Fibroblast of lung (primary cell): ENCODE measurements at regions not wholly inside any gene's neighbourhood (a gene's known extent, or its start where the extent isn't known, plus 50 kb on each side); places are given as distances from the start of the nearest gene placed in this dataset.

ENCODE experiments used
- DNase-seq, 2 donors: peaks; one replicate each; pipeline versions ENCODE4 v3.0.0 to v3.0.0-alpha.2; 2010; ENCODE audit warnings: low read depth in 2 of 2
- H2AFZ ChIP-seq: 2 replicates; pipeline ENCODE4 v1.5.1; 2012; ENCODE audit warnings: low read length, control low read depth, inconsistent platforms
- H3K27ac ChIP-seq: 2 replicates; pipeline ENCODE4 v1.5.1; 2011; ENCODE audit warnings: low read length, control low read depth; ENCODE audit not compliant: insufficient read depth
- H3K27me3 ChIP-seq: 2 replicates; pipeline ENCODE4 v1.5.1; 2011; ENCODE audit warnings: mild to moderate bottlenecking, low read length; ENCODE audit not compliant: control insufficient read depth, insufficient read depth
- H3K36me3 ChIP-seq: 2 replicates; pipeline ENCODE4 v1.5.1; 2011; ENCODE audit warnings: low read length; ENCODE audit not compliant: control insufficient read depth, insufficient read depth
- H3K4me1 ChIP-seq: 2 replicates; pipeline ENCODE4 v1.5.1; 2011; ENCODE audit warnings: low read length; ENCODE audit not compliant: control insufficient read depth, insufficient read depth; ENCODE audit errors: extremely low read depth
- H3K4me2 ChIP-seq: 2 replicates; pipeline ENCODE4 v1.5.1; 2011; ENCODE audit warnings: low read length, control low read depth; ENCODE audit not compliant: insufficient read depth; ENCODE audit errors: extremely low read depth
- H3K4me3 ChIP-seq, 4 experiments: fragments of 200-600 bp in 1 of 4; sonication (generic) in 1 of 4; replicated peaks in 1 of 4; 2 replicates each; pipeline ENCODE4 v1.5.1; 2011 to 2016; ENCODE audit warnings: low read length in 4 of 4, low read depth in 3 of 4, mild to moderate bottlenecking in 3 of 4, control low read depth in 2 of 4, inconsistent platforms in 1 of 4, mixed read lengths in 1 of 4; ENCODE audit not compliant: insufficient read depth in 1 of 4; ENCODE audit errors: control extremely low read depth in 1 of 4
- H3K79me2 ChIP-seq: 2 replicates; pipeline ENCODE4 v1.5.1; 2012; ENCODE audit warnings: mild to moderate bottlenecking, low read length, inconsistent platforms; ENCODE audit not compliant: control insufficient read depth, insufficient read depth
- H3K9ac ChIP-seq: 2 replicates; pipeline ENCODE4 v1.5.1; 2011; ENCODE audit warnings: mild to moderate bottlenecking, low read length, control low read depth; ENCODE audit not compliant: insufficient read depth
- H3K9me3 ChIP-seq: 2 replicates; pipeline ENCODE4 v1.5.1; 2012; ENCODE audit warnings: low read depth, low read length; ENCODE audit not compliant: control insufficient read depth, insufficient read depth
- H4K20me1 ChIP-seq: 2 replicates; pipeline ENCODE4 v1.5.1; 2011; ENCODE audit warnings: low read length; ENCODE audit not compliant: control insufficient read depth, insufficient read depth; ENCODE audit errors: extremely low read depth
- CTCF ChIP-seq, 2 donors: IDR thresholded peaks in 1 of 2; conservative IDR thresholded peaks in 1 of 2; 1 replicate in 1 of 2; 2 replicates in 1 of 2; pipeline ENCODE4 v1.5.1; 2011 to 2012; ENCODE audit warnings: low read length in 2 of 2, control low read depth in 1 of 2, inconsistent platforms in 1 of 2, low read depth in 1 of 2, mild to moderate bottlenecking in 1 of 2
- EZH2 ChIP-seq: IDR thresholded peaks from 2 replicates; pipeline ENCODE4 v1.5.1; 2012; ENCODE audit warnings: low read length, control low read depth, mild to moderate bottlenecking; ENCODE audit errors: missing control alignments

GRCh38 chr3:176958560-176958959 is 238.7 kb downstream of the TBL1XR1 start:
- Histone ChIP-seq H4K20me1 (no peaks in the 10 kb centered on the region), H3K27ac (no peak overlapping the region), H3K79me2 (no peaks in the 10 kb centered on the region), H3K4me3 (no peak overlapping the region), H3K4me2 (no peak overlapping the region), H3K9me3 (no peaks in the 10 kb centered on the region), H3K9ac (no peak overlapping the region), H3K4me1 (no peaks in the 10 kb centered on the region), H2AFZ (no peak overlapping the region), H3K27me3 (no peaks in the 10 kb centered on the region), H3K36me3 (no peaks in the 10 kb centered on the region)
- TF ChIP-seq CTCF (conservative IDR thresholded peaks at IDR 0.05 in 1 of 2, IDR thresholded peaks at IDR 0.05 in 1 of 2; ENCODE audit: low read depth in 1 of 2, low read length in 2 of 2) (no peak), EZH2 (no peak)
- no peak for DNase-seq

DNA sequence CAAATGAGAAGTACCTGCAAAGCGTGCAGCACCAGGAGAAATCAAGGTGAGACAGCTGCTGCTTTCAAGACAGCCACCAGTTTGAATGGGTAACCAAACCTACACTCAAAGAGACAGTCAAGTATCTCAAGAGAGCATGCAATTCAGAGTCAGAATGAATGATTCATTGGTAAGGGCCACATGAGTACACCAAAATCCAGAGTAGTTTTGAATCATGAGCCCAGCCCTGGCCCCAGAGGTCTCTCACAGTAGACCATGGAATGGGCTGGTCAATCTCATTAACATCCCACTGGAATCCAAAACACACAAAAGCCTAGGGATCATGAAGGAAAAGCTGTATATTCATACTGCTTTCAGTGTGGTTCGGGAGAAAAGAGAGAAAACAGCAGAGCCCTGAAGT is 242.8 kb downstream of the TBL1XR1 start:
- TF ChIP-seq CTCF (conservative IDR thresholded peaks at IDR 0.05 in 1 of 2, IDR thresholded peaks at IDR 0.05 in 1 of 2; ENCODE audit: low read depth in 1 of 2, low read length in 2 of 2) (no peak), EZH2 (no peak)
- no peak for DNase-seq
- Histone ChIP-seq H3K79me2 (no peaks in the 10 kb centered on the region), H3K9ac (no peak overlapping the region), H3K4me2 (no peak overlapping the region), H3K27me3 (no peaks in the 10 kb centered on the region), H3K36me3 (no peaks in the 10 kb centered on the region), H3K4me1 (no peaks in the 10 kb centered on the region), H3K27ac (no peak overlapping the region), H4K20me1 (no peaks in the 10 kb centered on the region), H3K9me3 (no peaks in the 10 kb centered on the region), H2AFZ (no peak overlapping the region), H3K4me3 (no peak overlapping the region)

DNA sequence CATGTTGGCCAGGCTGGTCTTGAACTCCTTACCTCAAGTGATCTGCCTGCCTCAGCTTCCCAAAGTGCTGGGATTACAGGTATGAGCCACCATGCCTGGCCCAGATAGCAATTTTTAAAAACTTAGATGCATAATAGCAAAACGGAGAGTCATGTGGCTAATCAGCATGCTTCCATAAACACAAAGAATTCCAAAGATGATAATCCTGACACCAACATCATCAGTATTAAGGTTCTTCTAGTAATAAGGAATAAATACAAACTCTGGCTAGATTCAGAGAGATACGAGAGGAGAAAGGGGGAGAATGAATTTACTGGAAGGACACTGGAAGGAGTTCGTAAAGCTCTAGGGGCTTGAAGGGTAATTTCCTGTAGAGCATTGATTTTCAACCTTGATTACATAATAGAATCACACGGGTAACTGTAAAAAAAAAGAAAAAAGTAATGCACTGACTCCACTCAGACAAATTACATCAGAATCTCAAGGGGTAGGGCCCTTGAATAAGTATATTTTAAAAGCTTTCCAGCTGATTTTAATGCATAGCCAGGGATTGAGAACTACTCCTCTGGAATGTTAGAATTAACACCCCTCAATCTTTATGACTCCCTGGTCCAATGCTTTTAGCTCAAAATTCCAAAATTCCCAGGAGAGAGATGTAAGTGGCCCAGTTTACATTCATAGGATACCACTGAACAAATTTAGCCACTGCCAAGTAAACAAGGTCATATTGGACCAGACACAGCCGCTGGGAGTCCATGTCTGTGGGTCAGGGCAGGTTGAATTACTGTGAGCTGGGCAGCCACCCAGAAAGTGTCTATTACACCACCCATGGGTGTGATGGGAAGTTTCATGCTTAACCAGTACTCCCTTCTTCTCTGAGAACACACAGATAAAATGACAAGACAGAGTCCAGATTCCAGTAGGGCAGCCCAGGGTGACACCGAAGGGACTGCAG is 243.9 kb downstream of the TBL1XR1 start:
- H3K27me3 ChIP-seq = no peaks in the 10 kb centered on the region
- no peak overlapping the region for H2AFZ ChIP-seq
- H3K9me3 ChIP-seq = no peaks in the 10 kb centered on the region
- H3K9ac ChIP-seq = no peak overlapping the region
- no peak overlapping the region for H3K4me2 ChIP-seq
- peak; percentile 51 to 63 for DNase-seq
- no peak for TF ChIP-seq EZH2
- H4K20me1 ChIP-seq = no peaks in the 10 kb centered on the region
- H3K4me1 ChIP-seq = no peaks in the 10 kb centered on the region
- no peaks in the 10 kb centered on the region for H3K36me3 ChIP-seq
- H3K4me3 ChIP-seq = no peak overlapping the region
- no peaks in the 10 kb centered on the region for H3K79me2 ChIP-seq
- no peak overlapping the region for H3K27ac ChIP-seq
